ENCODE measurements at regions not wholly inside any gene's neighbourhood (a gene's known extent, or its start where the extent isn't known, plus 50 kb on each side); places are given as distances from the start of the nearest gene placed in this dataset.

GRCh38 chr1:47627471-47628370, 189.9 kb downstream of the FOXD2 start:
- H3K4me1 ChIP-seq (ENCODE audit: control insufficient read depth, insufficient read depth, low read length) = no peaks in the 10 kb centered on the region
- H3K9ac ChIP-seq (ENCODE audit: low read length) = no peak overlapping the region
- H3K36me3 ChIP-seq (ENCODE audit: control insufficient read depth, insufficient read depth, low read length, severe bottlenecking) = no peaks in the 10 kb centered on the region
- DNase-seq (ENCODE audit: low read depth) = no peak
- no peak overlapping the region for H3K4me3 ChIP-seq (ENCODE audit: low read length)
- H3K27me3 ChIP-seq (replicated peaks; ENCODE audit: control insufficient read depth, insufficient read depth, low read length) = peaks cover 20% of the 10 kb centered on the region
- no peaks in the 10 kb centered on the region for H3K9me3 ChIP-seq (ENCODE audit: control insufficient read depth, low read length)

- peaks cover 25% of the 10 kb centered on the region for H3K27me3 ChIP-seq (replicated peaks; ENCODE audit: control insufficient read depth, insufficient read depth, low read length)
- H3K4me3 ChIP-seq (ENCODE audit: low read length) = no peak overlapping the region
- H3K9me3 ChIP-seq (ENCODE audit: control insufficient read depth, low read length) = no peaks in the 10 kb centered on the region
- no peaks in the 10 kb centered on the region for H3K36me3 ChIP-seq (ENCODE audit: control insufficient read depth, insufficient read depth, low read length, severe bottlenecking)
- DNase-seq (ENCODE audit: low read depth) = no peak
- no peak overlapping the region for H3K9ac ChIP-seq (ENCODE audit: low read length)
- no peaks in the 10 kb centered on the region for H3K4me1 ChIP-seq (ENCODE audit: control insufficient read depth, insufficient read depth, low read length)
Measured at GRCh38 chr1:47629201-47629600, 191.4 kb downstream of the FOXD2 start.

- DNase-seq (ENCODE audit: low read depth) = no peak
- Histone ChIP-seq H3K27me3 (replicated peaks; ENCODE audit: control insufficient read depth, insufficient read depth, low read length) (peaks cover 25% of the 10 kb centered on the region), H3K36me3 (ENCODE audit: control insufficient read depth, insufficient read depth, low read length, severe bottlenecking) (no peaks in the 10 kb centered on the region)
Measured at GRCh38 chr1:47630346-47630745, 192.5 kb downstream of the FOXD2 start.

GRCh38 chr1:47631411-47631995, 193.7 kb downstream of the FOXD2 start:
- no peak for DNase-seq (ENCODE audit: low read depth)
- Histone ChIP-seq H3K4me3 (ENCODE audit: low read length) (no peak overlapping the region), H3K36me3 (ENCODE audit: control insufficient read depth, insufficient read depth, low read length, severe bottlenecking) (no peaks in the 10 kb centered on the region)

More at GRCh38 chr1:47630346-47630745, 192.5 kb downstream of the FOXD2 start:
- no peak overlapping the region for H3K9ac ChIP-seq (ENCODE audit: low read length)
- H3K4me1 ChIP-seq (ENCODE audit: control insufficient read depth, insufficient read depth, low read length) = no peaks in the 10 kb centered on the region
- no peak overlapping the region for H3K4me3 ChIP-seq (ENCODE audit: low read length)
- no peaks in the 10 kb centered on the region for H3K9me3 ChIP-seq (ENCODE audit: control insufficient read depth, low read length)

GRCh38 chr1:47635111-47635510, 197.3 kb downstream of the FOXD2 start:
- DNase-seq (ENCODE audit: low read depth) = no peak
- H3K27me3 ChIP-seq (replicated peaks; ENCODE audit: control insufficient read depth, insufficient read depth, low read length) = peaks cover 5% of the 10 kb centered on the region
- H3K4me3 ChIP-seq (ENCODE audit: low read length) = no peak overlapping the region
- no peaks in the 10 kb centered on the region for H3K4me1 ChIP-seq (ENCODE audit: control insufficient read depth, insufficient read depth, low read length)
- no peak overlapping the region for H3K9ac ChIP-seq (ENCODE audit: low read length)
- H3K9me3 ChIP-seq (ENCODE audit: control insufficient read depth, low read length) = no peaks in the 10 kb centered on the region
- no peaks in the 10 kb centered on the region for H3K36me3 ChIP-seq (ENCODE audit: control insufficient read depth, insufficient read depth, low read length, severe bottlenecking)

More at GRCh38 chr1:47631411-47631995, 193.7 kb downstream of the FOXD2 start:
- Histone ChIP-seq H3K4me1 (ENCODE audit: control insufficient read depth, insufficient read depth, low read length) (no peaks in the 10 kb centered on the region), H3K9me3 (ENCODE audit: control insufficient read depth, low read length) (no peaks in the 10 kb centered on the region), H3K27me3 (replicated peaks; ENCODE audit: control insufficient read depth, insufficient read depth, low read length) (peaks cover 22% of the 10 kb centered on the region), H3K9ac (ENCODE audit: low read length) (no peak overlapping the region)

- no peak overlapping the region for H3K4me3 ChIP-seq (ENCODE audit: low read length)
- H3K36me3 ChIP-seq (ENCODE audit: control insufficient read depth, insufficient read depth, low read length, severe bottlenecking) = no peaks in the 10 kb centered on the region
- no peaks in the 10 kb centered on the region for H3K9me3 ChIP-seq (ENCODE audit: control insufficient read depth, low read length)
- H3K9ac ChIP-seq (ENCODE audit: low read length) = no peak overlapping the region
- no peak for DNase-seq (ENCODE audit: low read depth)
- no peaks in the 10 kb centered on the region for H3K4me1 ChIP-seq (ENCODE audit: control insufficient read depth, insufficient read depth, low read length)
- peaks cover 5% of the 10 kb centered on the region for H3K27me3 ChIP-seq (replicated peaks; ENCODE audit: control insufficient read depth, insufficient read depth, low read length)
Measured at GRCh38 chr1:47635597-47635996, 197.8 kb downstream of the FOXD2 start.

GRCh38 chr1:47637111-47637685, 199.4 kb downstream of the FOXD2 start:
- H3K4me3 ChIP-seq (ENCODE audit: low read length) = no peak overlapping the region
- no peak for DNase-seq (ENCODE audit: low read depth)
- no peak overlapping the region for H3K9ac ChIP-seq (ENCODE audit: low read length)
- no peaks in the 10 kb centered on the region for H3K9me3 ChIP-seq (ENCODE audit: control insufficient read depth, low read length)
- H3K36me3 ChIP-seq (ENCODE audit: control insufficient read depth, insufficient read depth, low read length, severe bottlenecking) = no peaks in the 10 kb centered on the region
- peaks cover 9% of the 10 kb centered on the region for H3K27me3 ChIP-seq (replicated peaks; ENCODE audit: control insufficient read depth, insufficient read depth, low read length)
- H3K4me1 ChIP-seq (ENCODE audit: control insufficient read depth, insufficient read depth, low read length) = no peaks in the 10 kb centered on the region

GRCh38 chr1:47638240-47638639, 200.4 kb downstream of the FOXD2 start:
- Histone ChIP-seq H3K4me3 (ENCODE audit: low read length) (no peak overlapping the region), H3K9ac (ENCODE audit: low read length) (no peak overlapping the region), H3K9me3 (ENCODE audit: control insufficient read depth, low read length) (no peaks in the 10 kb centered on the region), H3K27me3 (replicated peaks; ENCODE audit: control insufficient read depth, insufficient read depth, low read length) (peaks cover 8% of the 10 kb centered on the region), H3K36me3 (ENCODE audit: control insufficient read depth, insufficient read depth, low read length, severe bottlenecking) (no peaks in the 10 kb centered on the region), H3K4me1 (ENCODE audit: control insufficient read depth, insufficient read depth, low read length) (no peaks in the 10 kb centered on the region)
- DNase-seq (ENCODE audit: low read depth) = no peak

- no peaks in the 10 kb centered on the region for H3K9me3 ChIP-seq (ENCODE audit: control insufficient read depth, low read length)
- no peak for DNase-seq (ENCODE audit: low read depth)
- no peaks in the 10 kb centered on the region for H3K36me3 ChIP-seq (ENCODE audit: control insufficient read depth, insufficient read depth, low read length, severe bottlenecking)
- no peak overlapping the region for H3K4me3 ChIP-seq (ENCODE audit: low read length)
- peaks cover 4% of the 10 kb centered on the region for H3K27me3 ChIP-seq (replicated peaks; ENCODE audit: control insufficient read depth, insufficient read depth, low read length)
- H3K9ac ChIP-seq (ENCODE audit: low read length) = no peak overlapping the region
- H3K4me1 ChIP-seq (ENCODE audit: control insufficient read depth, insufficient read depth, low read length) = peaks cover 3% of the 10 kb centered on the region
Measured at GRCh38 chr1:47638713-47639112, 200.9 kb downstream of the FOXD2 start.

- Histone ChIP-seq H3K9me3 (ENCODE audit: control insufficient read depth, low read length) (no peaks in the 10 kb centered on the region), H3K36me3 (ENCODE audit: control insufficient read depth, insufficient read depth, low read length, severe bottlenecking) (no peaks in the 10 kb centered on the region), H3K9ac (ENCODE audit: low read length) (no peak overlapping the region), H3K27me3 (replicated peaks; ENCODE audit: control insufficient read depth, insufficient read depth, low read length) (peaks cover 22% of the 10 kb centered on the region), H3K4me1 (ENCODE audit: control insufficient read depth, insufficient read depth, low read length) (peaks cover 9% of the 10 kb centered on the region), H3K4me3 (ENCODE audit: low read length) (no peak overlapping the region)
- peak; percentile 9 for DNase-seq (ENCODE audit: low read depth)
Measured at GRCh38 chr1:47643306-47644211, 205.7 kb downstream of the FOXD2 start.

- Histone ChIP-seq H3K9me3 (ENCODE audit: control insufficient read depth, low read length) (no peaks in the 10 kb centered on the region), H3K9ac (ENCODE audit: low read length) (no peak overlapping the region), H3K27me3 (replicated peaks; ENCODE audit: control insufficient read depth, insufficient read depth, low read length) (peaks cover 22% of the 10 kb centered on the region), H3K4me1 (ENCODE audit: control insufficient read depth, insufficient read depth, low read length) (peaks cover 9% of the 10 kb centered on the region), H3K36me3 (ENCODE audit: control insufficient read depth, insufficient read depth, low read length, severe bottlenecking) (no peaks in the 10 kb centered on the region), H3K4me3 (ENCODE audit: low read length) (no peak overlapping the region)
- peak; percentile 19 for DNase-seq (ENCODE audit: low read depth)
Measured at GRCh38 chr1:47644212-47644573, 206.3 kb downstream of the FOXD2 start.

Data from adipocyte (in vitro differentiated cells).